Mammary epithelial cell (primary cell): ENCODE measurements at regions not wholly inside any gene's neighbourhood (a gene's known extent, or its start where the extent isn't known, plus 50 kb on each side); places are given as distances from the start of the nearest gene placed in this dataset.

Source experiments
- EZH2 ChIP-seq: IDR thresholded peaks from 2 replicates; pipeline ENCODE4 v1.6.1; 2012; ENCODE audit warnings: low read length, inconsistent platforms, borderline replicate concordance
- TF ChIP-seq, protein P1 (sequence below), 2 donors: IDR thresholded peaks in 1 of 2; conservative IDR thresholded peaks in 1 of 2; 2 replicates each; pipeline ENCODE4 v1.5.1; 2011 to 2012; ENCODE audit warnings: inconsistent platforms in 2 of 2, low read length in 2 of 2, mild to moderate bottlenecking in 2 of 2, control low read depth in 1 of 2, low read depth in 1 of 2; ENCODE audit not compliant: insufficient read depth in 1 of 2; ENCODE audit errors: extremely low read depth in 1 of 2

DNA sequence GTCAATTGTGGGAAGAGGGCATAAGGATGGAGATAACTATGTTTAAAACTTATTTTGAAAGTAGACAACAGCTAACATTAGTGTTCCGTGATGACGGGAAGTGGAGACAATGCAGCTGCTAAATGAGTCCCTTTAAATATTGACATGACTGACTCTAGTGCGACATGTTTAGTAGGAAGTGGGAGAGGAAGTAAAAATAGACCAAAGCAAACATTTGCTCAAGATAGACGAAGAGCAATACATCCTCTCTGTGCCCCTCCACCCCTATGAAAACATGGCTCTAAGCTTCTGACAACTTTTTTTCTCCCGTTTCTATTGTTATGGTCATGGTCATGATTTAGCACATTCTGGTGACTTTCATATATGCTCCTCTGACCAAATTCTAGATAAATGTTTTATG, 60.0 kb upstream of the HMCN1 start:
- TF ChIP-seq, protein P1, sequence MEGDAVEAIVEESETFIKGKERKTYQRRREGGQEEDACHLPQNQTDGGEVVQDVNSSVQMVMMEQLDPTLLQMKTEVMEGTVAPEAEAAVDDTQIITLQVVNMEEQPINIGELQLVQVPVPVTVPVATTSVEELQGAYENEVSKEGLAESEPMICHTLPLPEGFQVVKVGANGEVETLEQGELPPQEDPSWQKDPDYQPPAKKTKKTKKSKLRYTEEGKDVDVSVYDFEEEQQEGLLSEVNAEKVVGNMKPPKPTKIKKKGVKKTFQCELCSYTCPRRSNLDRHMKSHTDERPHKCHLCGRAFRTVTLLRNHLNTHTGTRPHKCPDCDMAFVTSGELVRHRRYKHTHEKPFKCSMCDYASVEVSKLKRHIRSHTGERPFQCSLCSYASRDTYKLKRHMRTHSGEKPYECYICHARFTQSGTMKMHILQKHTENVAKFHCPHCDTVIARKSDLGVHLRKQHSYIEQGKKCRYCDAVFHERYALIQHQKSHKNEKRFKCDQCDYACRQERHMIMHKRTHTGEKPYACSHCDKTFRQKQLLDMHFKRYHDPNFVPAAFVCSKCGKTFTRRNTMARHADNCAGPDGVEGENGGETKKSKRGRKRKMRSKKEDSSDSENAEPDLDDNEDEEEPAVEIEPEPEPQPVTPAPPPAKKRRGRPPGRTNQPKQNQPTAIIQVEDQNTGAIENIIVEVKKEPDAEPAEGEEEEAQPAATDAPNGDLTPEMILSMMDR (conservative IDR thresholded peaks at IDR 0.05 in 1 of 2, IDR thresholded peaks at IDR 0.05 in 1 of 2; ENCODE audit: extremely low read depth in 1 of 2, insufficient read depth in 1 of 2, low read depth in 1 of 2, low read length in 2 of 2): no peak
- TF ChIP-seq EZH2: no peak
